BLaER1 treated with 17β-estradiol and CSF1 and Interleukin-3, amounts not matched to agents 10 nM and 100 nM (cell line): ENCODE measurements at regions not wholly inside any gene's neighbourhood (a gene's known extent, or its start where the extent isn't known, plus 50 kb on each side); places are given as distances from the start of the nearest gene placed in this dataset.
"Not testable (repeated sequence)": the region's sequence is repeated elsewhere in the genome, so short reads cannot be mapped to it uniquely, and the experiment has no call there.

Experiments used
- H3K27ac ChIP-seq, 11 experiments: shearing (Covaris generic); formaldehyde crosslinking; 2 replicates each; pipeline ENCODE4 v1.8.1; 2022
- H3K27me3 ChIP-seq, 11 experiments: shearing (Covaris generic); formaldehyde crosslinking; 2 replicates each; pipeline ENCODE4 v1.8.1; 2022
- H3K36me3 ChIP-seq, 11 experiments: shearing (Covaris generic); formaldehyde crosslinking; 2 replicates each; pipeline ENCODE4 v1.8.1; 2022
- H3K4me1 ChIP-seq, 10 experiments: shearing (Covaris generic); formaldehyde crosslinking; 2 replicates each; pipeline ENCODE4 v1.8.1; 2022
- H3K4me2 ChIP-seq, 11 experiments: shearing (Covaris generic); formaldehyde crosslinking; 2 replicates each; pipeline ENCODE4 v1.8.1; 2022
- H3K4me3 ChIP-seq, 10 experiments: shearing (Covaris generic); formaldehyde crosslinking; 2 replicates each; pipeline ENCODE4 v1.8.1; 2022
- H3K9ac ChIP-seq, 11 experiments: shearing (Covaris generic); formaldehyde crosslinking; 2 replicates each; pipeline ENCODE4 v1.8.1; 2022
- H3K9me3 ChIP-seq, 11 experiments: shearing (Covaris generic); formaldehyde crosslinking; replicated peaks in 1 of 11; 2 replicates each; pipeline ENCODE4 v1.8.1; 2022
- H4K20me1 ChIP-seq, 11 experiments: shearing (Covaris generic); formaldehyde crosslinking; 2 replicates each; pipeline ENCODE4 v1.8.1; 2022
- Cebpa-rat ChIP-seq, 11 experiments: shearing (Covaris generic); IDR thresholded peaks; 2 replicates each; pipeline ENCODE4 v1.8.1; 2022

DNA sequence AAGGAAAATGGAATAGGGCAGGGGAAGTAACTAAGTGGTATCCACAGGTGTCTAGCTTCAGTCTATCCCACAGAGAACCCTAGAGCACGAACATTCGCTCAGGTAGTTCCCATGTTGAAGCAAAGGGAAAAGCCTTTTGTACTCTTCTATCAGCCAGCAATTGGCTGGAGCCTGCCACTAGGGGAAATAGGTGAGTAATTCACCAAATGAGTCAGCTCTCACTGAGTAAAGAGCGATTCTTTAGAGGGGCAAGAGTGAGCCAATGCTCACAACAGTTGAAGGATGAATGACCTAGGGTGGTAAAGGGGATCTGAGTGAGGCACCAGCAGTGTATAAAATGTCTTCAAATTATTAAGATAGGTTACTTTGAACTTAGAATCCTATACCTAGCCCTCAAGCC lies 94.1 kb upstream of the ZNF800 start:
- H3K27me3 ChIP-seq: no peaks in the 10 kb centered on the region
- no peak overlapping the region for H3K27ac ChIP-seq
- no peak overlapping the region for H3K9ac ChIP-seq
- TF ChIP-seq Cebpa-rat (IDR thresholded peaks at IDR 0.05): no peak
- no peak overlapping the region for H3K4me2 ChIP-seq
- no peaks in the 10 kb centered on the region for H3K4me1 ChIP-seq
- no peak overlapping the region for H3K4me3 ChIP-seq
- H3K9me3 ChIP-seq: peaks cover 0 to 6% (median 0%) of the 10 kb centered on the region in 11 experiments; a peak in 2 of 22 replicates
- no peaks in the 10 kb centered on the region for H3K36me3 ChIP-seq
- no peaks in the 10 kb centered on the region for H4K20me1 ChIP-seq

DNA sequence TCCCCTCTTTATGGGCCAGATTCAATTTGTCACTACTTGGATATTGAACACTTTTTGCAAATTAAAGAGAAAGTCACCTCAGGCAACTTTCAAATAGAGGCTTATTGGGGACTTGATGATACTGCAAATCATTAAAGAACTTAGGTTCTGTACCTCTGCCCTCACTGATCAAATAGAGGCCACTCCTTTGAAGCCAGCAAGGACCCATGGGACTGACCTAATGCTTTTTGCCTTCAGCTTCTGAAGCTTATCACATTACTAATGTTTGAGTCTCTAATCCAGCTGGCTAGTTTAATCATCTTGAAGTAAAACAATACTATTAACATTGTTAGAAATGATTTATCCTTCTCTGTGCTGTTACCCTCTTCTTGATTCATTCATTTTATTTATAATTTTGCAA lies 93.0 kb upstream of the ZNF800 start:
- H3K27ac ChIP-seq: no peak overlapping the region
- no peak overlapping the region for H3K9ac ChIP-seq
- H3K27me3 ChIP-seq: no peaks in the 10 kb centered on the region
- no peaks in the 10 kb centered on the region for H3K4me1 ChIP-seq
- no peak overlapping the region for H3K4me3 ChIP-seq
- no peaks in the 10 kb centered on the region for H3K36me3 ChIP-seq
- H3K9me3 ChIP-seq: peaks cover 0 to 6% (median 0%) of the 10 kb centered on the region in 11 experiments; a peak in 2 of 22 replicates
- H3K4me2 ChIP-seq: no peak overlapping the region
- no peaks in the 10 kb centered on the region for H4K20me1 ChIP-seq
- no peak for TF ChIP-seq Cebpa-rat (IDR thresholded peaks at IDR 0.05)

GRCh38 chr7:127484954-127485353 lies 92.4 kb upstream of the ZNF800 start:
- peaks cover 0 to 6% (median 0%) of the 10 kb centered on the region in 11 experiments; a peak in 2 of 22 replicates for H3K9me3 ChIP-seq
- H3K36me3 ChIP-seq: no peaks in the 10 kb centered on the region
- H3K4me1 ChIP-seq: no peaks in the 10 kb centered on the region
- no peak overlapping the region for H3K9ac ChIP-seq
- no peaks in the 10 kb centered on the region for H4K20me1 ChIP-seq
- H3K4me3 ChIP-seq: no peak overlapping the region
- no peak overlapping the region for H3K4me2 ChIP-seq
- no peaks in the 10 kb centered on the region for H3K27me3 ChIP-seq
- TF ChIP-seq Cebpa-rat (IDR thresholded peaks at IDR 0.05): no peak
- H3K27ac ChIP-seq: no peak overlapping the region

GRCh38 chr7:127478461-127478860 lies 86.0 kb upstream of the ZNF800 start:
- H3K9ac ChIP-seq: no peak overlapping the region
- no peaks in the 10 kb centered on the region for H4K20me1 ChIP-seq
- H3K4me3 ChIP-seq: no peak overlapping the region
- no peaks in the 10 kb centered on the region for H3K36me3 ChIP-seq
- H3K4me1 ChIP-seq: no peaks in the 10 kb centered on the region
- no peaks in the 10 kb centered on the region for H3K9me3 ChIP-seq
- H3K27me3 ChIP-seq: no peaks in the 10 kb centered on the region
- H3K4me2 ChIP-seq: no peak overlapping the region
- TF ChIP-seq Cebpa-rat (IDR thresholded peaks at IDR 0.05): no peak
- H3K27ac ChIP-seq: no peak overlapping the region

DNA sequence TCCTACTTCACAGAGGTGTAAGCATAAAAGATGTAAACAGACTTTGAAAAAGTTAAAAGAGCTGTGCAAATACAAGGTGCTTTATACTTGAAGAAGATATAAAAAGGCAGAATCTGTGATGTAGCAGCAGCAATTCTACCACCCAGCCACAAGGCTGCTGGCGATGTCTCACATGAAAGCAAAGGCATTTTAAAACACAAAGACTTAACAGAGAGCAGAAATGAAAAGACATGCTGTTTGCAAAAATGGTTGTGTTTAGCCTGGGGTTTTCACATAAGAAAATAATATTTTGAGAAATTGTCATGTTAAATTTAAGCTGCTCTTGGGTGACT lies 85.5 kb upstream of the ZNF800 start:
- Histone ChIP-seq H3K9ac (no peak overlapping the region), H4K20me1 (no peaks in the 10 kb centered on the region), H3K4me1 (peaks cover 0 to 4% (median 0%) of the 10 kb centered on the region in 10 experiments; a peak in 1 of 20 replicates), H3K27me3 (no peaks in the 10 kb centered on the region), H3K4me2 (no peak overlapping the region), H3K9me3 (no peaks in the 10 kb centered on the region), H3K36me3 (no peaks in the 10 kb centered on the region), H3K4me3 (no peak overlapping the region), H3K27ac (no peak overlapping the region)
- TF ChIP-seq Cebpa-rat (IDR thresholded peaks at IDR 0.05): no peak

DNA sequence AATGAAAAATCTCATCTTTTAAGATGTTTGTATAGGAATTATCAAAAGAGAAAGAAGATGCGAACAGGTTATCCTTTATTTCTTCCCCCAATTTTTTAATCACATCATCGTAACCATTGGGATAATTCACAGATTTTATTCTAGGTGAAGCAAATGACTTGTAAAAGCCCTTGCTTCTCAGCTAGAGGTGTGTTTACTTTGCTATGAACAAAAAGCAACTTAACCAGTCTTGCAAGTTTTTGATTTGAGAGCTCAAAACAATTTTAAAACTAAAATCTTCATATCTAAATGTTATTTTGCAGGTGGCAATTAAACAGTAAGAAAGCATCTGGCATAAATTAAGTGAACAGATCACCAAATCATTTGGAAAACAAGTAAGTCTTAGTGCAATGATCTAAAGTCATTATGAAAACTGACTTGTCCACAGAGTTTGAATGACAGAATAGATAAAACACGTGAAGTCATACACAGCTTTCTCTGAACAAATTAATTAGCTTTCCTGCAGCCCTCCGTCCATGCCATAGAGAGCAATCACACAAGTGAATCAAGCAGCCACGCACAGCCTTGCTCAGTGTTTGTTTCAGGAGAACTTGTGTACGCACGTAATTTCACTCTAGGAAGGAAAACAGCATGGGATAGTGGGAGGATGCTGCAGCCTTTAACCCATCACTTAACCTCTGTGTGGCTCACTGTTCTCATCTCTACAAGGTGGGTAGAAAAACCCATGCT lies 85.0 kb upstream of the ZNF800 start:
- Histone ChIP-seq H3K36me3 (no peaks in the 10 kb centered on the region), H4K20me1 (no peaks in the 10 kb centered on the region), H3K27me3 (no peaks in the 10 kb centered on the region), H3K27ac (no peak overlapping the region), H3K4me3 (no peak overlapping the region), H3K4me2 (no peak overlapping the region), H3K9ac (no peak overlapping the region), H3K9me3 (no peaks in the 10 kb centered on the region), H3K4me1 (peaks cover 0 to 4% (median 0%) of the 10 kb centered on the region in 10 experiments; a peak in 1 of 20 replicates)
- TF ChIP-seq Cebpa-rat (IDR thresholded peaks at IDR 0.05): no peak

- H3K9me3 ChIP-seq: no peaks in the 10 kb centered on the region
- H3K27ac ChIP-seq: no peak overlapping the region
- H3K4me2 ChIP-seq: no peak overlapping the region
- H3K36me3 ChIP-seq: no peaks in the 10 kb centered on the region
- peaks cover 0 to 4% (median 0%) of the 10 kb centered on the region in 10 experiments; a peak in 1 of 20 replicates for H3K4me1 ChIP-seq
- no peak for TF ChIP-seq Cebpa-rat (IDR thresholded peaks at IDR 0.05)
- H4K20me1 ChIP-seq: no peaks in the 10 kb centered on the region
- no peaks in the 10 kb centered on the region for H3K27me3 ChIP-seq
- no peak overlapping the region for H3K4me3 ChIP-seq
- H3K9ac ChIP-seq: no peak overlapping the region
These were observed 84.1 kb upstream of the ZNF800 start for GRCh38 chr7:127476618-127477017.

- peaks cover 0 to 4% (median 0%) of the 10 kb centered on the region in 10 experiments; a peak in 1 of 20 replicates for H3K4me1 ChIP-seq
- no peaks in the 10 kb centered on the region for H3K27me3 ChIP-seq
- H3K27ac ChIP-seq: no peak overlapping the region
- H3K4me3 ChIP-seq: no peak overlapping the region
- H3K4me2 ChIP-seq: no peak overlapping the region
- H3K9me3 ChIP-seq: no peaks in the 10 kb centered on the region
- no peaks in the 10 kb centered on the region for H4K20me1 ChIP-seq
- H3K36me3 ChIP-seq: no peaks in the 10 kb centered on the region
- no peak overlapping the region for H3K9ac ChIP-seq
- TF ChIP-seq Cebpa-rat (IDR thresholded peaks at IDR 0.05): no peak
These were observed 81.9 kb upstream of the ZNF800 start for GRCh38 chr7:127474457-127474856.

DNA sequence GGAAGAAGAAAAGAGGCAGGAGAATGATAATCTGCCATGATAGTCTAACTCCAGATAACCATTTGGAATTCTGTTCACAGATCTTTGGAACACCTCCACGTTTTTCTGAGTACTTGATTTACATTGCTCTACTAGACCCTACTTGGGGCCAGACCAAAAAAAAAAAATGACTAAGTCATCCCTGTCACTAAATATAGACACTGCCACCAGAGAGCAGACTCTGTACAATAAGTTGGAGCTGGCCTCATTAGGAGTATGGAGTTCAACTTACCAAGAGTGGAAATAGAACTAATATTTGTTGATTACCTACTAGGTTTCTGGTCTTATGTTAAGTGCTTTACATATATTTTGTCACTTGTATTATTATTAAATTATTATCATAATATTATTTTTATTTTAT lies 80.9 kb upstream of the ZNF800 start:
- TF ChIP-seq Cebpa-rat (IDR thresholded peaks at IDR 0.05): no peak
- H3K4me3 ChIP-seq: no peak overlapping the region
- H3K9ac ChIP-seq: no peak overlapping the region
- H4K20me1 ChIP-seq: no peaks in the 10 kb centered on the region
- no peaks in the 10 kb centered on the region for H3K36me3 ChIP-seq
- no peak overlapping the region for H3K27ac ChIP-seq
- H3K4me2 ChIP-seq: 0 out of 22 replicates have a peak overlapping the region, but pooled peaks of 1 of the 11 experiments have one; percentile 5
- no peaks in the 10 kb centered on the region for H3K27me3 ChIP-seq
- peaks cover 0 to 4% (median 0%) of the 10 kb centered on the region in 10 experiments; a peak in 1 of 20 replicates for H3K4me1 ChIP-seq
- no peaks in the 10 kb centered on the region for H3K9me3 ChIP-seq

DNA sequence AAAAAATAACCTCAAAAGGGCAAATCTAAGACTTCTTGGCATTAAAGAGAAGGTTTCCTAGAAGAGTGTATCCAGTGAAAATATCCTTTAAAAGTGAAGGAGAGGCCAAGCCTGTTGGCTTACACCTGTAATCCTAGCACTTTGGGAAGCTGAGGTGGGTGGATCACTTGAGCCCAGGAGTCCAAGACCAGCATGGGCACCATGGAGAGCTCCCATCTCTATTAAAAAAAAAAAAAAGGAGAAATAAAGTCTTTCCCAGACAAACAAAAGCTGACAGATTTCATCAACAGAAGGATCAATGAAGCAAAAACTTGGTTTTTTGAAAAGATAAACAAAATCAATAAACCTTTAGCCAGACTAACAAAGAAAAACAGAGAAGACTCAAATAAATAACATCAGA lies 67.6 kb upstream of the ZNF800 start:
- no peak for TF ChIP-seq Cebpa-rat (IDR thresholded peaks at IDR 0.05)
- no peak overlapping the region for H3K4me2 ChIP-seq

DNA sequence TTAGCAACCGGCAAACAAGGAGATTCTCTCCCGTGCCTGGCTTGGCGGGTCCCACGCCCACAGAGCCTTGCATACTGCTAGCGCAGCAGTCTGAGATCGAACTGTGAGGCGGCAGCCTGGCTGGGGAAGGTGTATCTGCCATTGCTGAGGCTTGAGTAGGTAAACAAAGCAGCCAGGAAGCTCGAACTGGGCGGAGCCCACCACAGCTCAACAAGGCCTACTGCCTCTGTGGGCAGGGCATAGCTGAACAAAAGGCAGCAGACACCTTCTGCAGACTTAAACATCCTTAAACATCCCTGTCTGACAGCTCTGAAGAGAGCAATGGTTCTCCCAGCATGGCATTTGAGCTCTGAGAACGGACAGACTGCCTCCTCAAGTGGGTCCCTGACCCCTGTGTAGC lies 58.8 kb upstream of the ZNF800 start:
- peaks cover 16 to 45% (median 28%) of the 10 kb centered on the region in 11 experiments for H3K9me3 ChIP-seq
- not testable (repeated sequence) for H3K36me3 ChIP-seq, H4K20me1 ChIP-seq, H3K27me3 ChIP-seq, H3K27ac ChIP-seq, H3K4me2 ChIP-seq, H3K4me1 ChIP-seq, H3K4me3 ChIP-seq, H3K9ac ChIP-seq

More for the DNA sequence above, 67.6 kb upstream of the ZNF800 start:
- Histone ChIP-seq H3K4me1 (no peaks in the 10 kb centered on the region), H3K27ac (no peak overlapping the region), H3K9ac (no peak overlapping the region), H3K36me3 (no peaks in the 10 kb centered on the region), H3K9me3 (peaks cover 0 to 15% (median 5%) of the 10 kb centered on the region in 11 experiments; a peak in 10 of 22 replicates), H4K20me1 (no peaks in the 10 kb centered on the region), H3K27me3 (no peaks in the 10 kb centered on the region), H3K4me3 (no peak overlapping the region)
